GM19240 (cell line): ENCODE measurements at regions not wholly inside any gene's neighbourhood (a gene's known extent, or its start where the extent isn't known, plus 50 kb on each side); places are given as distances from the start of the nearest gene placed in this dataset.
"Not testable (repeated sequence)": the region's sequence is repeated elsewhere in the genome, so short reads cannot be mapped to it uniquely, and the experiment has no call there.

Source experiments
- DNase-seq: peaks from one replicate; pipeline ENCODE4 v3.0.0; 2011; ENCODE audit warnings: low spot score; ENCODE audit not compliant: insufficient read length

- no peak for DNase-seq
Measured at GRCh38 chr2:184057910-184058309, 540.4 kb upstream of the ZNF804A start.

- DNase-seq = not testable (repeated sequence)
Measured at GRCh38 chr2:184060268-184060667, 538.1 kb upstream of the ZNF804A start.

GRCh38 chr2:184067502-184067901 lies 530.8 kb upstream of the ZNF804A start:
- DNase-seq = no peak

GRCh38 chr2:184072470-184072869 lies 525.9 kb upstream of the ZNF804A start:
- DNase-seq = no peak

- DNase-seq = no peak
Measured at GRCh38 chr2:184078496-184078895, 519.8 kb upstream of the ZNF804A start.

GRCh38 chr2:184091456-184091855 lies 506.9 kb upstream of the ZNF804A start:
- DNase-seq = no peak

- no peak for DNase-seq
Measured at GRCh38 chr2:184113696-184114403, 484.5 kb upstream of the ZNF804A start.

- DNase-seq = no peak
Measured at GRCh38 chr2:184114439-184114838, 483.9 kb upstream of the ZNF804A start.

GRCh38 chr2:184119989-184120800 lies 478.1 kb upstream of the ZNF804A start:
- no peak for DNase-seq

GRCh38 chr2:184125867-184126266 lies 472.5 kb upstream of the ZNF804A start:
- DNase-seq = no peak

- DNase-seq = no peak
Measured at GRCh38 chr2:184129073-184129472, 469.3 kb upstream of the ZNF804A start.

- DNase-seq = no peak
Measured at GRCh38 chr2:184137955-184138354, 460.4 kb upstream of the ZNF804A start.

GRCh38 chr2:184141866-184142265 lies 456.5 kb upstream of the ZNF804A start:
- DNase-seq = no peak

- DNase-seq = no peak
Measured at GRCh38 chr2:184154438-184154837, 443.9 kb upstream of the ZNF804A start.

- no peak for DNase-seq
Measured at GRCh38 chr2:184155791-184156190, 442.5 kb upstream of the ZNF804A start.

GRCh38 chr2:184157141-184157540 lies 441.2 kb upstream of the ZNF804A start:
- no peak for DNase-seq

GRCh38 chr2:184162426-184162825 lies 435.9 kb upstream of the ZNF804A start:
- DNase-seq = no peak

GRCh38 chr2:184168823-184169222 lies 429.5 kb upstream of the ZNF804A start:
- not testable (repeated sequence) for DNase-seq

- DNase-seq = no peak
Measured at GRCh38 chr2:184169366-184169765, 429.0 kb upstream of the ZNF804A start.

GRCh38 chr2:184174493-184175104 lies 423.7 kb upstream of the ZNF804A start:
- no peak for DNase-seq

- no peak for DNase-seq
Measured at GRCh38 chr2:184178229-184178628, 420.1 kb upstream of the ZNF804A start.

- DNase-seq = no peak
Measured at GRCh38 chr2:184186436-184186835, 411.9 kb upstream of the ZNF804A start.
